Transverse colon (tissue), 4 donors: ENCODE measurements at regions not wholly inside any gene's neighbourhood (a gene's known extent, or its start where the extent isn't known, plus 50 kb on each side); places are given as distances from the start of the nearest gene placed in this dataset.
"Not testable (repeated sequence)": the region's sequence is repeated elsewhere in the genome, so short reads cannot be mapped to it uniquely, and the experiment has no call there.

Experiments used
- DNase-seq: peaks from one replicate; pipeline ENCODE4 v3.0.0-alpha.2; 2019
- H3K27ac ChIP-seq, 4 donors: fragments of 200-600 bp; sonication (generic); 2 replicates each; pipeline ENCODE4 v1.5.1; 2016 to 2018; ENCODE audit warnings: inconsistent platforms in 4 of 4
- H3K27me3 ChIP-seq: fragments of 200-600 bp; sonication (generic); 2 replicates; pipeline ENCODE4 v1.5.1; 2017; ENCODE audit warnings: inconsistent platforms
- H3K36me3 ChIP-seq, 4 donors: fragments of 200-600 bp; sonication (generic); 2 replicates each; pipeline ENCODE4 v1.5.1; 2017 to 2019; ENCODE audit warnings: inconsistent platforms in 4 of 4
- H3K4me1 ChIP-seq, 4 donors: fragments of 200-600 bp; sonication (generic); 2 replicates each; pipeline ENCODE4 v1.5.1; 2017 to 2020; ENCODE audit warnings: inconsistent platforms in 4 of 4
- H3K4me3 ChIP-seq, 4 donors: fragments of 200-600 bp; sonication (generic); 1 replicate in 1 of 4; 2 replicates in 3 of 4; pipeline versions ENCODE4 v1.5.1 to v1.6.1; 2017 to 2019; ENCODE audit warnings: inconsistent platforms in 4 of 4
- H3K9me3 ChIP-seq, 2 donors: fragments of 200-600 bp; sonication (generic); 2 replicates each; pipeline ENCODE4 v1.5.1; 2017 to 2019; ENCODE audit warnings: inconsistent platforms in 2 of 2
- CTCF ChIP-seq, 5 experiments: fragments of 200-600 bp in 3 of 5; fragments of 450-650 bp in 2 of 5; sonication (generic) in 3 of 5; IDR thresholded peaks; 1 replicate in 2 of 5; 2 replicates in 3 of 5; pipeline ENCODE4 v1.5.1; 2016 to 2017; ENCODE audit warnings: antibody characterized with exemption in 5 of 5, inconsistent platforms in 3 of 5, mild to moderate bottlenecking in 2 of 5, moderate library complexity in 1 of 5
- EP300 ChIP-seq: sonication (generic); formaldehyde crosslinking; IDR thresholded peaks from one replicate; pipeline ENCODE4 v1.6.1; 2017; ENCODE audit warnings: antibody characterized with exemption, low read depth
- POLR2A ChIP-seq: fragments of 450-650 bp; IDR thresholded peaks from one replicate; pipeline ENCODE4 v1.6.1; 2016; ENCODE audit warnings: antibody characterized with exemption, mild to moderate bottlenecking, moderate library complexity
- POLR2AphosphoS5 ChIP-seq, 3 donors: sonication (generic); formaldehyde crosslinking; IDR thresholded peaks; one replicate each; pipeline ENCODE4 v1.6.1; 2016; ENCODE audit warnings: antibody characterized with exemption in 3 of 3
- WGBS, 2 donors: methylation state at CpG; one replicate each; pipeline ENCODE4 v1.1.5; 2018; ENCODE audit warnings: low coverage in 1 of 2; 5-methylcytosine and 5-hydroxymethylcytosine counted together
- in situ Hi-C, 4 donors: fragments of 200-750 bp; cut with MboI; loops; one replicate each; pipeline versions ENCODE4 v1.15.0 to v1.15.1; 2017; ENCODE audit warnings: low sequenced_read_pairs in 3 of 4, low pct_ligation_motif_present in 1 of 4, low pct_unique_long_range_greater_than_20kb in 1 of 4
- intact Hi-C: fragments of 100-400 bp; cut with DNase I; formaldehyde crosslinking; loops from one replicate; pipeline ENCODE4 v1.15.1; 2023; ENCODE audit warnings: low total_unique reads

GRCh38 chr2:225763711-225764110 is 364.2 kb downstream of the NYAP2 start:
- H3K9me3 ChIP-seq = no peaks in the 10 kb centered on the region
- H3K4me1 ChIP-seq = no peaks in the 10 kb centered on the region
- H3K4me3 ChIP-seq = no peak overlapping the region
- no peak overlapping the region for H3K27ac ChIP-seq
- no peaks in the 10 kb centered on the region for H3K36me3 ChIP-seq
- intact Hi-C loops = no loop called here
- no peaks in the 10 kb centered on the region for H3K27me3 ChIP-seq
- WGBS, 2 donors = 67% methylated on average over 2 of the region's 2 CpGs; no CpG with 5 or more reads in 1 of the 2 donors
- no peak for TF ChIP-seq POLR2AphosphoS5 (IDR thresholded peaks at IDR 0.05)
- no peak for TF ChIP-seq EP300
- no peak for TF ChIP-seq CTCF (IDR thresholded peaks at IDR 0.05)
- no peak for TF ChIP-seq POLR2A
- DNase-seq = no peak
- in situ Hi-C loops = no loop called here

GRCh38 chr2:225761396-225761795 is 361.9 kb downstream of the NYAP2 start:
- in situ Hi-C loops (no loop called here), intact Hi-C loops (no loop called here)
- Histone ChIP-seq H3K4me3 (no peak overlapping the region), H3K36me3 (no peaks in the 10 kb centered on the region), H3K27ac (no peak overlapping the region), H3K27me3 (no peaks in the 10 kb centered on the region), H3K4me1 (no peaks in the 10 kb centered on the region), H3K9me3 (no peaks in the 10 kb centered on the region)
- no peak for TF ChIP-seq EP300
- TF ChIP-seq POLR2AphosphoS5 (IDR thresholded peaks at IDR 0.05) = no peak
- TF ChIP-seq POLR2A = no peak
- DNase-seq = no peak
- WGBS, 2 donors = 75 to 83% methylated on average over 2 of the region's 2 CpGs

- DNase-seq = no peak
- no peak overlapping the region for H3K4me3 ChIP-seq
- H3K27me3 ChIP-seq = no peaks in the 10 kb centered on the region
- in situ Hi-C loops (no loop called here), intact Hi-C loops (no loop called here)
- 86 to 93% methylated on average over 1 of the region's 1 CpG for WGBS, 2 donors
- no peak overlapping the region for H3K27ac ChIP-seq
- TF ChIP-seq POLR2AphosphoS5 (IDR thresholded peaks at IDR 0.05) = no peak
- TF ChIP-seq CTCF (IDR thresholded peaks at IDR 0.05) = no peak
- no peak for TF ChIP-seq POLR2A
- TF ChIP-seq EP300 = no peak
- H3K4me1 ChIP-seq = no peaks in the 10 kb centered on the region
- H3K9me3 ChIP-seq = no peaks in the 10 kb centered on the region
- H3K36me3 ChIP-seq = no peaks in the 10 kb centered on the region
These were observed 357.7 kb downstream of the NYAP2 start for GRCh38 chr2:225757248-225757647.

- H3K36me3 ChIP-seq = no peaks in the 10 kb centered on the region
- in situ Hi-C loops (no loop called here), intact Hi-C loops (no loop called here)
- H3K4me1 ChIP-seq = no peaks in the 10 kb centered on the region
- H3K9me3 ChIP-seq = no peaks in the 10 kb centered on the region
- TF ChIP-seq CTCF (IDR thresholded peaks at IDR 0.05) (no peak), EP300 (no peak), POLR2A (no peak), POLR2AphosphoS5 (IDR thresholded peaks at IDR 0.05) (no peak)
- no peak for DNase-seq
- 58 to 63% methylated on average over 4 of the region's 4 CpGs for WGBS, 2 donors
- no peak overlapping the region for H3K27ac ChIP-seq
- H3K27me3 ChIP-seq = no peaks in the 10 kb centered on the region
- H3K4me3 ChIP-seq = no peak overlapping the region
These were observed 356.7 kb downstream of the NYAP2 start for GRCh38 chr2:225756198-225756597.

GRCh38 chr2:225748609-225749008 is 349.1 kb downstream of the NYAP2 start:
- no peak for DNase-seq
- WGBS, 2 donors = 69 to 76% methylated on average over 2 of the region's 2 CpGs
- no peak overlapping the region for H3K27ac ChIP-seq
- in situ Hi-C loops (no loop called here), intact Hi-C loops (no loop called here)
- H3K9me3 ChIP-seq = no peaks in the 10 kb centered on the region
- no peaks in the 10 kb centered on the region for H3K27me3 ChIP-seq
- TF ChIP-seq POLR2AphosphoS5 (IDR thresholded peaks at IDR 0.05) (no peak), CTCF (IDR thresholded peaks at IDR 0.05) (no peak), POLR2A (no peak), EP300 (no peak)
- H3K4me3 ChIP-seq = no peak overlapping the region
- H3K36me3 ChIP-seq = no peaks in the 10 kb centered on the region
- no peaks in the 10 kb centered on the region for H3K4me1 ChIP-seq

GRCh38 chr2:225743996-225744395 is 344.5 kb downstream of the NYAP2 start:
- DNase-seq, H3K27me3 ChIP-seq, H3K4me3 ChIP-seq, H3K27ac ChIP-seq, H3K4me1 ChIP-seq, intact Hi-C loops, H3K9me3 ChIP-seq, in situ Hi-C loops, H3K36me3 ChIP-seq: not testable (repeated sequence)
- 98% methylated on average over 18 of the region's 35 CpGs; no CpG with 5 or more reads in 1 of the 2 donors for WGBS, 2 donors
